C1 segment of cervical spinal cord (tissue), 14 donors: ENCODE measurements at regions not wholly inside any gene's neighbourhood (a gene's known extent, or its start where the extent isn't known, plus 50 kb on each side); places are given as distances from the start of the nearest gene placed in this dataset.

Experiments
- DNase-seq, 14 donors: peaks; one replicate each; lab custom pipeline; 2025; lab: John Stamatoyannopoulos, UW

- no peak for DNase-seq
Observed at GRCh38 chr15:72966641-72967040, 85.6 kb upstream of the NEO1 start.

GRCh38 chr15:72965671-72966070 is 86.6 kb upstream of the NEO1 start:
- no peak for DNase-seq

GRCh38 chr15:72964542-72964941 is 87.7 kb upstream of the NEO1 start:
- DNase-seq = no peak

- DNase-seq = no peak
Observed at GRCh38 chr15:72964135-72964534, 88.1 kb upstream of the NEO1 start.

- DNase-seq = no peak
Observed at GRCh38 chr15:72962054-72962702, 90.1 kb upstream of the NEO1 start.

GRCh38 chr15:72961346-72961745 is 90.9 kb upstream of the NEO1 start:
- DNase-seq = peak in 1 of 14 donors; percentile 73

GRCh38 chr15:72958634-72959033 is 93.6 kb upstream of the NEO1 start:
- no peak for DNase-seq

- DNase-seq = no peak
Observed at GRCh38 chr15:72953306-72953705, 99.0 kb upstream of the NEO1 start.

GRCh38 chr15:72952151-72952550 is 100.1 kb upstream of the NEO1 start:
- DNase-seq = no peak

GRCh38 chr15:72948662-72949061 is 103.6 kb upstream of the NEO1 start:
- DNase-seq = no peak

GRCh38 chr15:72947709-72948108 is 104.6 kb upstream of the NEO1 start:
- no peak for DNase-seq

GRCh38 chr15:72944565-72944964 is 107.7 kb upstream of the NEO1 start:
- no peak for DNase-seq

GRCh38 chr15:72940229-72940622 is 112.0 kb upstream of the NEO1 start:
- DNase-seq = no peak

GRCh38 chr15:72939514-72940228 is 112.6 kb upstream of the NEO1 start:
- DNase-seq = peak in 6 of 14 donors; percentile 6 to 22 (median 10)

GRCh38 chr15:72936691-72937679 is 115.3 kb upstream of the NEO1 start:
- DNase-seq = no peak

- DNase-seq = no peak
Observed at GRCh38 chr15:72936237-72936636, 116.0 kb upstream of the NEO1 start.

GRCh38 chr15:72935521-72935920 is 116.7 kb upstream of the NEO1 start:
- DNase-seq = no peak

GRCh38 chr15:72934921-72935320 is 117.3 kb upstream of the NEO1 start:
- no peak for DNase-seq

GRCh38 chr15:72933976-72934375 is 118.3 kb upstream of the NEO1 start:
- no peak for DNase-seq

GRCh38 chr15:72932472-72932871 is 119.8 kb upstream of the NEO1 start:
- DNase-seq = no peak

- no peak for DNase-seq
Observed at GRCh38 chr15:72927451-72927850, 124.8 kb upstream of the NEO1 start.

- DNase-seq = no peak
Observed at GRCh38 chr15:72925661-72926060, 126.6 kb upstream of the NEO1 start.
